Astrocyte of the hippocampus (primary cell): ENCODE measurements at regions not wholly inside any gene's neighbourhood (a gene's known extent, or its start where the extent isn't known, plus 50 kb on each side); places are given as distances from the start of the nearest gene placed in this dataset.

Experiments used
- DNase-seq: peaks from one replicate; pipeline ENCODE4 v3.0.0; 2011; ENCODE audit warnings: low read depth, low spot score

GRCh38 chr5:141778206-141778605, 96.2 kb upstream of the ARAP3 start:
- DNase-seq: peak; percentile 79

- no peak for DNase-seq
Measured at GRCh38 chr5:141777711-141778110, 95.7 kb upstream of the ARAP3 start.

GRCh38 chr5:141777130-141777529, 95.1 kb upstream of the ARAP3 start:
- DNase-seq: no peak

GRCh38 chr5:141773779-141774562, 91.9 kb upstream of the ARAP3 start:
- DNase-seq: no peak

- no peak for DNase-seq
Measured at GRCh38 chr5:141772281-141772680, 90.3 kb upstream of the ARAP3 start.

- no peak for DNase-seq
Measured at GRCh38 chr5:141771562-141771961, 89.5 kb upstream of the ARAP3 start.

GRCh38 chr5:141771031-141771430, 89.0 kb upstream of the ARAP3 start:
- DNase-seq: peak; percentile 12

- DNase-seq: no peak
Measured at GRCh38 chr5:141769671-141770070, 87.6 kb upstream of the ARAP3 start.

- no peak for DNase-seq
Measured at GRCh38 chr5:141767671-141768070, 85.6 kb upstream of the ARAP3 start.

GRCh38 chr5:141765896-141766551, 84.0 kb upstream of the ARAP3 start:
- no peak for DNase-seq

- no peak for DNase-seq
Measured at GRCh38 chr5:141763541-141763940, 81.5 kb upstream of the ARAP3 start.

GRCh38 chr5:141762790-141763368, 80.8 kb upstream of the ARAP3 start:
- DNase-seq: no peak

- no peak for DNase-seq
Measured at GRCh38 chr5:141762316-141762715, 80.3 kb upstream of the ARAP3 start.

- no peak for DNase-seq
Measured at GRCh38 chr5:141760753-141761152, 78.7 kb upstream of the ARAP3 start.

- DNase-seq: no peak
Measured at GRCh38 chr5:141760193-141760592, 78.2 kb upstream of the ARAP3 start.

- peak; percentile 23 for DNase-seq
Measured at GRCh38 chr5:141758310-141758998, 76.4 kb upstream of the ARAP3 start.

GRCh38 chr5:141757402-141757801, 75.4 kb upstream of the ARAP3 start:
- peak; percentile 48 for DNase-seq

- no peak for DNase-seq
Measured at GRCh38 chr5:141756196-141756595, 74.2 kb upstream of the ARAP3 start.

GRCh38 chr5:141753971-141754713, 72.1 kb upstream of the ARAP3 start:
- DNase-seq: peak; percentile 72

GRCh38 chr5:141753143-141753970, 71.3 kb upstream of the ARAP3 start:
- DNase-seq: no peak
